Activated CD4-positive, alpha-beta T cell treated with anti-CD3 and anti-CD28 coated beads, Interleukin-2, amount 50 U/mL, for 24 hours (primary cell): ENCODE measurements at regions not wholly inside any gene's neighbourhood (a gene's known extent, or its start where the extent isn't known, plus 50 kb on each side); places are given as distances from the start of the nearest gene placed in this dataset.
"Not testable (repeated sequence)": the region's sequence is repeated elsewhere in the genome, so short reads cannot be mapped to it uniquely, and the experiment has no call there.

Experiments
- DNase-seq, 2 donors: peaks; one replicate each; pipeline ENCODE4 v3.0.0-alpha.2; 2020; ENCODE audit warnings: low read depth in 1 of 2, low spot score in 1 of 2

DNA sequence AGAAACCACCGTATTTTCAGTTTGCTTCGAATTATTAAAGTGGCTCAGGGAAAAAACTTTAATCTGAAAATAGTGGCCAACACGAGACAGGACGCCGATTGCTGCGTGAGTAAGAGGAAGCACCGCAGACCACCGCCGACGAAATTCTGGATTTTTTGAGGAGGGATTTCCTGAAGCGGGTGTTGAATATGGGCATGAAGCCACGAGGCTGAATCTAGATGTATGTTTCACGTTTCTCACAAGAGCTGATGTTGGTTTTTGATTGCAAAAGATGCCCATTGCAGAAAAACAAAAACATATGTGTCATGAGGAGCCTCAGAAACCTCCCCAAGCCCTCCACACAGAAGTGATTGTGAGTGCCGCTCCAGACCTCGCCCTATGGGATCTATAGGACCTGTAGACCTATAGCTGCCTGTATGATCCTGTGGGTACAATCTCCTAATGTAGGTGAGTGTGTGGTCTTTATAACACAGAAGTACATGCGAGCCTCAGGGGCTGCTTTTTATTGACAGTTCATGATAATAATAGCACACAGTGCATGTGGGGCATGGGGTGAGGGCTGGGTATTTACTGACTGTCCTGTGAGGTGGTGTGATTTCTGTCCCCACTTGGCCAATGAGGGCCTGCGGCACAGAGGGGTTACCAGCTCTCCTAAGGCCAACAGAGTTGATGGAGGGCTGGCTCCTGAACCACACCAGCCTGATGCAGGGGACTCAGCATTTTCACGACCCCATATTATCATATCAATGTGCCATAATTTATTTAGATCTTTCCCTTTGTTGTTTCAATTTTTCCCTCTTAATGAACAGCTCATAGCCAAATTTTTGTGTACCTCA, 243.9 kb downstream of the DLL1 start:
- DNase-seq: no peak

DNA sequence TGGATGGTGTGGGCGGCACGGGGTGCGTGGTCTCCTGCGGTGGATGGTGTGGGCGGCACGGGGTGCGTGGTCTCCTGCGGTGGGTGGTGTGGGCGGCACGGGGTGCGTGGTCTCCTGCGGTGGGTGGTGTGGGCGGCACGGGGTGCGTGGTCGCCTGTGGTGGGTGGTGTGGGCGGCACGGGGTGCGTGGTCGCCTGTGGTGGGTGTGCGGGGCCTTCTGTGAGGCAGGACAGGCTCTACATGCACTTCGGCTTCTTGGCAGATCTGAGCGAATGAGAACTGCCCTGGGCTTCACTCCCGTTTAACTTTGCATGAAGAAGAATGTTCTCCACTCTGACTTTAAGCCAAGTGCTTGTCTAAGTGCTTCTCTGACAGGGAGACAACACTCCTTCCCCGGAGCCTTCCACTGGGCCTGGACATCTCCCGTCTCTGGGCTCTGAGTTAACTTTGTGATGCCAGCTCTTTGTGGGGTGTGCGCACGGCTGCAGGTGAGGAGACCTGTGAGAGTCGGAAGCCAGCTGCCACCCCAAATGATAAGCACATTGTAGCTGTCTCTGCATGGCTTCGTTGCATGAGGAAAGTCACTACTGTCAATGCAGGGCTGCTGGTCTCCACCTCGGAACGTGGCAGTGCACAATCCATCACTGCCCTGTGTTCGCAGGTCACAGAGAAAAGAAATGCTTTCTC, 244.8 kb downstream of the DLL1 start:
- DNase-seq: no peak

- DNase-seq: no peak
Measured at GRCh38 chr6:170045563-170045960, 245.3 kb downstream of the DLL1 start.

DNA sequence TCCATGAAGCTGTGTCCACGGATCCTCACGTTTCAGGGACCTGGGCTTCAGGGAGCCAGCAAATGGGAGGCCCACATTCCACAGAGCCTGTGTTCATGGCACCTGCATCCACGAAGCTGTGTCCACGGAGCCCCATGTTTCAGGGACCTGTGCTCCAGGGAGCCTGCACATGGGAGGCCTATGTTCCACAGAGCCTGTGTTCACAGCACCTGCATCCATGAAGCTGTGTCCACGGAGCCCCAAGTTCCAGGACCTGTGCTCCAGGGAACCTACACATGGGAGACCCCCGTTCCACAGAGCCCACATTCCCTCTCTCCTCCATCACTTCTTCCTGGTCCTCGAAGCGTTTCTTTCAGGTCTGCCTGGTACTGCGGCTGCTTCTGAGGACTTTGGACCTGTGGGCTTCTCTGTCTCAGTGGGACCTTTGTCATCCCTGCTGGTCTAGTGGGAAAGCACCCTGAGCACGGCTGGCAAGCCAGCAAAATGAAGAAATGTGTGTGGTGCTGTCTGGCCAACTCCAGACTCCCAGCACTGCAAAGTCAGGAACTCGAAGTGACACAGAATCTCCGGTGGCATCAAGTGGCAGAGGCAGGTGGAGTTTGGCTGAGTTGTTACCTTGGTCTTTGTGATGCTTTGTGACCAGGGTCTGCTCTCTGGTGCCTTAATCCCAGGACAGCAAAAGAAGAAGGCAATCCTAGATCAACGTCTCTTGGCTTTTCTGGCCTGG, 245.9 kb downstream of the DLL1 start:
- DNase-seq: no peak

DNA sequence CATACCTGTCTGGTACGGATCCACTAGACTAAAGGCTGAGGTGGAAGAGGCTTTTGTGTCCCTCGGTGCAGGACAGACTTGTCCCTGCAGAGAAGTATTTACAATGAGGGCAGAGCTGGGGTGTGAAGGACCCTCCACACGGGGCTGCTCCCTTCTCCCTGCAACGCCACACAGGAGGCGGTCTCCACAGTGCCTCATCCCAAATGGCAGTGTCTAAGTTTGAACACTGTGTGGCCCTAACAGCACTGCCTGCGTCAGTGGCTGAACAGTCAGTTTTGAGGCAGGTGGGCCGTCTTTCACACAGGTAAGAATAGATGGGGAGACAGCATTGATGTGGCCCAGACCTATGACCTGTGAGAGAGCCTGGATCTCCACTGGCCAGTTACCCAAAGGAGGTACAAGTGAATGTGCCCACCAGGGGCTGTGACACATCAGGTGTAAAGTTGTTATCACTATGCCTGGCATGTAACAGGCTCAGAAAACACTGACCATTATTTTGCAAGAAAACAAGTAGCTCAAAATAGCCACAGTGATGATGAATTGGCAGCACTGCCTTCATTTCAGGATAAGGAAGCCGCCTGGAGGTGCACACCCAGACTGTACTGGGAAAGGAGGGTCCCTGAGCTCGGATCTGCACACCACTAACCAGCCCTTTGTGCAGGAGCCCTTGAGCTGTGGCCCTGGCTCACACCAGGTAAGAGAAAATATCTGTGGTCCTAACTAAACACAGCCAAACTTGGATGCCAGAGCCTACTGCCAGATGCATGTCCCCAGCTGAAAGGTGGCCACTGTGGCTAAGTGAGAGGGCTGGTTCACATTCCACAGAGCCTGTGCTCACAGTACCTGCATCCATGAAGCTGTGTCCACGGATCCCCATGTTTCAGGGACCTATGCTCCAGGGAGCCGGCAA, 246.7 kb downstream of the DLL1 start:
- no peak for DNase-seq

DNA sequence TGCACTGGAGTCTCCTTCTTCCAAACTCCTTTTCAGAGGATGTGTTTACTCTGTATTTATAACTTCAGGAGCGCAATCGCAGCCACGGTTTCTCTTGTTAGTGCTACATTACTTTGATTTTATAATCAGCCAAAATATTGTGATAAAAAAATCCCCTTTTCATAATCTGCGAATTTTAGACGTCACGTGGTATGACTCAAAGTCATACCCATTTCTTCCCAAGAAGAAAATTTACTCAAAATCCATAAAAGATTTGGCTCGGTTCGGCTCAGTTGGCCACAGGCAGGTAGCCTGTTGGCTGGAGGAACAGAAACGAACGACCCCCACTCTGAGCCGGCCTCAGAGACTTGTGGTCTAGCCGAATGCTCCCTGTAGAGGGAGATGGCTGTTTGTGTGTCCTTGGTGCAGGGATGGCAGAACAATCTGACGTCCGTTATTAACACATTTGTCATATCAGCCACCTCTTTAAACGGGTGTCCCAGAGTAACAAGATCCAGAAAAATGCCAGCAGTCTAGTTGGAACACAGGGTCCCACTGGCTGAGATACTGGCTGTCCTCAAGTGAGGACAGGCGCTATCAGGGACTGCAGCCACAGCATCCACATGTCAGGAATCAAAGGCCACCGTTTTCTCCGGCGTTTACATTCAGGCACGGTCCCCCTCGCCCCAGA, 247.6 kb downstream of the DLL1 start:
- DNase-seq: no peak

- DNase-seq: no peak
Measured at GRCh38 chr6:170042596-170043118, 248.2 kb downstream of the DLL1 start.

DNA sequence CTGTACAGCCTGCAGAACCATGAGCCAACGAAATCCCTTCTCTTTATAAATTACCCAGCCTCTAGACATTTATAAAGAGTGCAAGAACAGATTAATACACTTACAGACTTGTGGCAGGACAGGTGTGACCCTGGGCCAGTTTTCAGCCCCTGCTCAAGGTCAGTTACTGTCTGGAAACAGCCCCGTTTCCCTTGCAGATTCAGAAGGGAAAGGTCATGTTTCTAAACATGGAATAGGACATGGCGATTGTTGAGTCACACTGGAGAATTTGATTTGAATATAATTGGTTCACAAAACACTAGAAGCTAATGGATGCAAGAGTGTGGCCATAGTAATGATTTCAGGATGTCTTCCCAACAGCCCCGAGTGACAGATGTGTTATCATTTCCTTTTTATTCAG, 248.8 kb downstream of the DLL1 start:
- no peak for DNase-seq

- no peak for DNase-seq
Measured at GRCh38 chr6:170041526-170041925, 249.4 kb downstream of the DLL1 start.

GRCh38 chr6:170040906-170041305, 250.0 kb downstream of the DLL1 start:
- no peak for DNase-seq

- no peak for DNase-seq
Measured at GRCh38 chr6:170040115-170040500, 250.8 kb downstream of the DLL1 start.

- no peak for DNase-seq
Measured at GRCh38 chr6:170039156-170040114, 251.4 kb downstream of the DLL1 start.

- no peak for DNase-seq
Measured at GRCh38 chr6:170038708-170039107, 252.2 kb downstream of the DLL1 start.

DNA sequence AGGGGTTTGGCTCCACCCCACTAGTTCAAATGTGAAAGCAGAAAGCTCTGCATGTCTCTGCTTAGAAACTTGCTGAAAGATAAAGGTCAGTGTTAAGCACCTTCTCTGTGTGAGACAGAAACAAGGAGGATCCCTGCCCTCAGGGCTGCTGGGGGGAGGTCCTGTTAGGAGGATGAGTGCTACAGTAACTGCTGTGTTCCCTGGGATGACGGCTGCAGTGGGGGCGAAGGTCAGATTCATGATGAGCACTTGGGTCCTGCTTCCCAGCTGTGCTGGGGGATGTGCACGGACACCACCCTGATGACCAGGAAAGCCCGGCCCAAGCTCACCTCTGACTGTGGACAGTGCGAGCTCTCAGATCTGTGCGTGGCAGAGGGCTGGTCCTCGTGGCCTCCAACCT, 252.6 kb downstream of the DLL1 start:
- no peak for DNase-seq

DNA sequence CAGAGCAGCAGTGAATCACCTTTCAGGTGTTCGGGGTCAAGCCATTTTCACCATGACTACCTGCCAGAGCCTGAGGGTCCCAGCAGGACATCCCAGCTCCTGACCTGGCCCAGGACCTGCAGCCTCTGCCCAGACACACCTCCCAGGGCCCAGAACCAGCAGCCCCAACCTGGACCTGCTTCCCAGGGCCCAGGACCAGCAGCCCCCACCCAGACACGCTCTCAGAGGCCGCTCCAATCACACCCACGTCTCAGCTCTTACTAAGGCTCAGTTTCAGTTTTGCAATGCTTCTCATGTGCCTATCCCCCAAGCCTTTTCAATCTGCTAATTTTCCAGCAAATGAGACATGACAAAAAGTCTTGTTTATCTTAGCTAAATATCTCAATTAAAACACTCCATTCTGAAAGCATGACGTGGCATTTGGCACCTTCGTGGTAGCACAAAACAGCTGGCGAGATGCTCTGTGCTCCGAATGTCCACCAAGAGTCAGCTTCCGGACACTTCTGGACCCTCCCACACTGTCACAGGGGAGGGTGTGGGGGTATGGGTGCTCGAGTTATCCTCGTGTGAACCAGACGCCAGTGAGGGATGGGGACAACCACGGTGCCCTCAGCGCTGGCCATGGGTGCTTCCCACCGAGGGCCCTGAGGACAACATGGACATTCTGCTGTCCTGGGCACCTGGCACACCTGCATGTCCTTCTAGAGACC, 253.2 kb downstream of the DLL1 start:
- no peak for DNase-seq

DNA sequence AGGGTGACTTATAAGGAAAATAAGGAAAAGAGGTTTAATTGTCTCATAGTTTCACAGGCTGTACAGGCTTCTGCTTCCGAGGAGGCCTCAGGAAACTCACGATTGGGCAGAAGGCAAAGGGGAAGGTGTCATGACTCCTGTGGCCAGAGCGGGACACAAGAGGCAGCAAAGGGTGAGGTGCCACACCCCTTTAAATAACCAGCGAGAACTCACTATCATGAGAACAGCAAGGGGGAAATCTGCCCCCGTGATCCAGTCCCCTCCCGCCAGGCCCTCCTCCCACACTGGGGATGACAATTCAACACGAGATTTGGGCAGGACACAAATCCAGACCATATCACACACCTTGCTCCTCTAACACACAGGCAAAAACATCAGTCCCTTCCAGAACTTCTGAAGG, 254.0 kb downstream of the DLL1 start:
- DNase-seq: no peak

DNA sequence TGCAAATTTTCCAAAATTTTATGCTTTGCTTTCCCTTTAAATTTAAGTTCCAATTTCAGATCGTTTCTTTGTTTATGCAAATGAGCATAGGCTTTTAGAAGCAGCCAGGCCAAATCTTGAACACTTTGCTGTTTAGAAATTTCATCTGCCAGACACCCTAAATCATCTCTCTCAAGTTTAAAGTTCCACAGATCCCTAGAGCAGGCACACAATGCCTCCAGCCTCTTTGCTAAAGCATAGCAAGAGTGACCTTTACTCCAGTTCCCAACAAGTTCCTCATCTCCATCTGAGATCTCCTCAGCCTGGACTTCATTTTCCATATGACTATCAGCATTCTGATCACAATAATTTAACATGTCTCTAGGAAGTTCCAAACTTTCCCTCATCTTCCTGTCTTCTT, 254.5 kb downstream of the DLL1 start:
- DNase-seq: not testable (repeated sequence)

- no peak for DNase-seq
Measured at GRCh38 chr6:170035901-170036304, 255.0 kb downstream of the DLL1 start.
